Adrenal gland (tissue), 9 donors: ENCODE measurements at regions not wholly inside any gene's neighbourhood (a gene's known extent, or its start where the extent isn't known, plus 50 kb on each side); places are given as distances from the start of the nearest gene placed in this dataset.

Experiments
- DNase-seq, 7 donors: peaks; one replicate each; pipeline ENCODE4 v3.0.0-alpha.2; 2019 to 2020
- H3K27ac ChIP-seq, 5 donors: fragments of 200-600 bp; sonication (generic) in 4 of 5; 1 replicate in 3 of 5; 2 replicates in 2 of 5; pipeline versions ENCODE4 v1.5.1 to v1.8.0; 2016 to 2020; ENCODE audit warnings: mild to moderate bottlenecking in 1 of 5
- H3K27me3 ChIP-seq: fragments of 200-600 bp; 2 replicates; pipeline ENCODE4 v1.8.0; 2021
- H3K36me3 ChIP-seq, 2 donors: fragments of 200-600 bp; replicated peaks in 1 of 2; 1 replicate in 1 of 2; 2 replicates in 1 of 2; pipeline versions ENCODE4 v1.5.1 to v1.8.0; 2018 to 2022
- H3K4me1 ChIP-seq, 2 donors: fragments of 200-600 bp; replicated peaks in 1 of 2; 1 replicate in 1 of 2; 2 replicates in 1 of 2; pipeline versions ENCODE4 v1.5.1 to v1.8.0; 2018 to 2021
- H3K4me3 ChIP-seq, 4 donors: fragments of 200-600 bp; sonication (generic) in 3 of 4; one replicate each; pipeline ENCODE4 v1.5.1; 2016 to 2018
- H3K9me3 ChIP-seq, 3 donors: fragments of 200-600 bp; sonication (generic) in 1 of 3; replicated peaks in 1 of 3; 1 replicate in 2 of 3; 2 replicates in 1 of 3; pipeline versions ENCODE4 v1.5.1 to v1.8.0; 2016 to 2021
- CTCF ChIP-seq, 6 experiments: fragments of 450-650 bp in 4 of 6; fragments of 200-600 bp in 2 of 6; sonication (generic) in 1 of 6; IDR thresholded peaks; 1 replicate in 5 of 6; 2 replicates in 1 of 6; pipeline versions ENCODE4 v1.5.1 to v1.8.0; 2016 to 2021; ENCODE audit warnings: antibody characterized with exemption in 6 of 6, mild to moderate bottlenecking in 2 of 6, moderate library complexity in 1 of 6
- POLR2A ChIP-seq, 2 donors: fragments of 450-650 bp; IDR thresholded peaks; one replicate each; pipeline ENCODE4 v1.6.1; 2017; ENCODE audit warnings: antibody characterized with exemption in 2 of 2, mild to moderate bottlenecking in 2 of 2, moderate library complexity in 1 of 2
- WGBS, 4 donors: extraction: QIAGEN DNeasy Blood & Tissue Kit in 2 of 4; methylation state at CpG; one replicate each; pipeline versions ENCODE4 v1.1.5 to v1.1.7; 2013 to 2017; 5-methylcytosine and 5-hydroxymethylcytosine counted together
- intact Hi-C, 2 donors: fragments of 100-400 bp; cut with DNase I; formaldehyde crosslinking; loops; one replicate each; pipeline versions ENCODE4 v1.14.1 to v1.15.0; 2022 to 2023
- donor health status: healthy with polysubstance abuse.
- donor health status: Bipolar disorder and iron deficiency.
- donor health status: DM: yes; HTN: yes; CAD: no.
- donor health status: DM: no; HTN: no; CAD: no.
- donor health status: DM: no; HTN: no; CAD: no.

GRCh38 chr17:79233916-79234551 lies 159.4 kb downstream of the ENGASE start:
- Histone ChIP-seq H3K9me3 (no peaks in the 10 kb centered on the region), H3K36me3 (no peaks in the 10 kb centered on the region), H3K27me3 (no peaks in the 10 kb centered on the region), H3K27ac (no peak overlapping the region), H3K4me1 (no peaks in the 10 kb centered on the region), H3K4me3 (no peak overlapping the region)
- WGBS, 4 donors, result 77 to 96% (median 80%) methylated on average over 15 to 28 of the region's 28 CpGs
- intact Hi-C loops, result no loop called here
- TF ChIP-seq POLR2A (IDR thresholded peaks at IDR 0.05) (no peak), CTCF (IDR thresholded peaks at IDR 0.05) (no peak)
- no peak for DNase-seq

- intact Hi-C loops, result no loop called here
Measured at GRCh38 chr17:79232957-79233356, 158.3 kb downstream of the ENGASE start.

GRCh38 chr17:79231766-79232287 lies 157.2 kb downstream of the ENGASE start:
- no peak for DNase-seq
- intact Hi-C loops, result no loop called here
- 68 to 80% (median 77%) methylated on average over 10 of the region's 10 CpGs for WGBS, 4 donors
- no peak overlapping the region for H3K27ac ChIP-seq
- H3K36me3 ChIP-seq, result no peaks in the 10 kb centered on the region
- TF ChIP-seq POLR2A (IDR thresholded peaks at IDR 0.05) (no peak), CTCF (IDR thresholded peaks at IDR 0.05) (no peak)
- no peak overlapping the region for H3K4me3 ChIP-seq
- no peaks in the 10 kb centered on the region for H3K4me1 ChIP-seq
- H3K27me3 ChIP-seq, result no peaks in the 10 kb centered on the region
- H3K9me3 ChIP-seq, result no peaks in the 10 kb centered on the region

More at GRCh38 chr17:79232957-79233356, 158.3 kb downstream of the ENGASE start:
- no peaks in the 10 kb centered on the region for H3K9me3 ChIP-seq
- DNase-seq, result no peak
- TF ChIP-seq CTCF (IDR thresholded peaks at IDR 0.05) (no peak), POLR2A (IDR thresholded peaks at IDR 0.05) (no peak)
- no peaks in the 10 kb centered on the region for H3K36me3 ChIP-seq
- no peaks in the 10 kb centered on the region for H3K27me3 ChIP-seq
- H3K4me3 ChIP-seq, result no peak overlapping the region
- no peak overlapping the region for H3K27ac ChIP-seq
- 79 to 85% (median 80%) methylated on average over 5 of the region's 5 CpGs for WGBS, 4 donors
- H3K4me1 ChIP-seq, result no peaks in the 10 kb centered on the region

GRCh38 chr17:79230576-79230975 lies 156.0 kb downstream of the ENGASE start:
- no peak overlapping the region for H3K27ac ChIP-seq
- no peaks in the 10 kb centered on the region for H3K9me3 ChIP-seq
- no peaks in the 10 kb centered on the region for H3K27me3 ChIP-seq
- TF ChIP-seq POLR2A (IDR thresholded peaks at IDR 0.05) (no peak), CTCF (IDR thresholded peaks at IDR 0.05) (no peak)
- intact Hi-C loops, result no loop called here
- no peak for DNase-seq
- no peaks in the 10 kb centered on the region for H3K36me3 ChIP-seq
- no peak overlapping the region for H3K4me3 ChIP-seq
- H3K4me1 ChIP-seq, result no peaks in the 10 kb centered on the region
- WGBS, 4 donors, result 59 to 70% (median 68%) methylated on average over 7 of the region's 7 CpGs
